ENCODE measurements at regions not wholly inside any gene's neighbourhood (a gene's known extent, or its start where the extent isn't known, plus 50 kb on each side); places are given as distances from the start of the nearest gene placed in this dataset.
A peak's percentile ranks its signal among the peaks of the same experiment; 100 is the strongest.

DNA sequence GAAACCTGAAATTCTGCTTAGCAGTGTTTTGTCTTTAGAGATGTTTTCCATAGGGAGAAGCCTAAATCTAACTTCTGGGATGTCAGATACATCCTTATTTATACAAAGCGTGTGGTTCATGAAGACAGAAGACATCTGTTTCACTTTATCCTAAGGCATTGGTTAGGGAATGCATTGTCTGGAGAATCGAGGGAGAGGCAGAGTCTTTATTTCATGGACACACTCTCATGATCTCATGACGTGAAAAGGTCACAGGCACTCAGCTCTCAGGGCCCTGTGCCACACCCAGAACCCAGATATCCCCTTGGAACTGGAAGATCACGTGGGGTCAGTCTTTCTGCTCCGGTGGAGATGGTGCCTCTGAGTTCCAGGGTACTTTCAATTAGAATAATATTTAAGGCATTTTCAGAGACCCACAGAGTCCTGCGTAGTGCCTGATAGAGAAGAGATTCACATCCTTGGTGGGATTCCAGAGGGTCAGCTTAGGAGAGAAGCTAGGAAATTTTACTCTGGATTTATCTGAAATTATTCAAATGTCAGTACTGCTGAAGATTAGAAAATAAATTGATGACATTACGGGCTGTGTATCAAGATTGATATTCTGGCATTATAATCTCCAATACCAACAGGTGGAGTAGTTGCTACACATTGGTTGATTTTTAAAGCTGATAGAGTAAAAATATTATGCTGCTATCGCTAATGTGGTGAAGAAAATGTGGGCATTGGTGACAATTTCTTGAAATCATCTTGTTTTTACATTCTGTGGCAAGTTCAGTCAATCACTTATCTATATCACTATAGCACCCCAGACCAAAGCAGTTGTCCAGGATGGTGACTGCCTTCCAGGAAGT lies 378.3 kb downstream of the MTRR start:
- no peak for DNase-seq

- DNase-seq: no peak
These were observed 384.4 kb downstream of the MTRR start for GRCh38 chr5:8253376-8253775.

- DNase-seq: no peak
These were observed 385.7 kb downstream of the MTRR start for GRCh38 chr5:8254674-8255073.

- DNase-seq: no peak
These were observed 389.9 kb downstream of the MTRR start for GRCh38 chr5:8258801-8259200.

DNA sequence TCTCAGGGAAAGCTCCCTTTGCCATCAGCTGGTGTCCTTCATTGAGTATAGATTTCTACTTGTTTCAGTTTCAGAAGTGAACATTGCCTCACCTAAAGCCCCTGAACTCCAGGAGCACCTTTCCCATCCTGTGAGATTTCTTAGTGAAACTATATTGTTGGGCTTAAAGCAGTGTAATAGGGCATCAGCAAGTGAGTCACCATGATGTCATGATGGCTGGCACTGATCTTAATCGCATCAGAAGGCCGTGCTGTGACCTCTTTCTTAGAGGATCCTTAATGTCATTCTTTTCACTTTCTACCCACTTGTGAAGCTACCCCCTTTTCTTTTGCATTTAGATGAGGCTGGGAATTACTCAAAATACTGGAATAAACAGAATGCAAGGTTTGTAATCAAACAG lies 401.3 kb downstream of the MTRR start:
- no peak for DNase-seq

DNA sequence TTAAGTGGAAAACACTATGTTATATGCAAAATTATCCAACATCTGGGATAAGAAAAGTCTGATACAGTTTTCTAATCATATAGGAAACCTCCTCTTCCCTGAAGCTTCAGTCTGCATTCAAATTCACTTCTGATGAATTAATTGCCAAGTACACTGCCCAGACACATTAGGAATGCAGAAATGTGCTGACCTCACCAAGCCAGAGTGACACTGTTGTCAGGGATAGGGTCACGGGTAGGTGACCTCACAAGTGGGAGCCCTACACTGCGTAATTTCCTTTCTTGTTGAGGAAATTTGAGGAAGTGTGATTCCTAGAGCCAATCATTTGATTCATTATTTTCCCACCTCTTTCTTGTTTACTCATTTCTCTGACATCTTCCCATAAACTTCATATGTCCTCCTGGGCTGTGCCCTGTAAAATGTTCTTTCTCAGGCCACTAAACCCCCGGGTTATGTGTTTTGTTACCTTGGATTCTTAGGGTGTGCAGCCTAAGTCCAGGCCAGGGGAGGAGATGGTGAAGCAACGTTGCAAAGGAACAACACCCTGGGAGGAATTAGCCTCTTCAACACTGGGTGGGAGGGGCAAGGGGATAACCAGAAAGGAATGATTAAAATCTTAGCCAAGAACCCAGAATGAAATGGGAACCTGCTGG lies 411.9 kb downstream of the MTRR start:
- DNase-seq: no peak

DNA sequence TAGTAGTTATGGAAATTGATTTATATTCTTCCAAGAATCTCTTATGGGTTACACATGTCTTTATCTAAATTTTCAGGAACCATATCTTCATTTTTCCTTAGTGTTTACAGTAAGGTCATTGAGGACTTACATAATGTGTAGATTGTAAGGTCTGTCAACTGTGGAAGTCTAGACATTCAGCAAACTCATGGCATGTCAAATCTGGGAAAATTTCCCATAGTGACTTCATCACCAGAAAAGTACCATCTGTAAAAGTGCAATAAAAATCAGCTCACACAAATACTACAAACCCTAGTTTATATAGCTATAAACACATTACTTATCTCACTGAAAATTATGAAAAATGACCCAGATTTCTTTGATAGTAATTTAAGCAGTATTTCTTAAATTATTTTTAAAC lies 419.4 kb downstream of the MTRR start:
- DNase-seq: no peak

GRCh38 chr5:8288897-8289516 lies 420.1 kb downstream of the MTRR start:
- DNase-seq: no peak

- no peak for DNase-seq
These were observed 420.8 kb downstream of the MTRR start for GRCh38 chr5:8289779-8290178.

DNA sequence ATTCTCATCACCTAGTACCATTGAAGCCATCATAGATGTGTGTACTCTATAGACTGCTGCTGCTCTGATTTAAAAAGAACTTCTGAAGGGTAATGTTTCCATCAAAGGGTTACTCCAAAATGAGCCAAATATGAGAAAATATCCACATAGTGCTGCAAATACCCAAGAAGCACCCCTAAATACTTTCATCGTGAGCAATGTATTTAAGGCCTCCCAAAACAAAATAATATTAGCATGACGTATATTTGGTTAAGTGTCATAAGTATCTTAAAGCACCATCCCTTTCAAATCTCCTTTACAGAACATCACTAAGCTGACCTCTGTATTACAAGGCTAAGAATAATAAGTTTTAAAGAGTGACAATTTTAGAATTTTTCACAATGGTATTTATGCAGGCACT lies 421.8 kb downstream of the MTRR start:
- DNase-seq: no peak

GRCh38 chr5:8291641-8292040 lies 422.7 kb downstream of the MTRR start:
- no peak for DNase-seq

DNA sequence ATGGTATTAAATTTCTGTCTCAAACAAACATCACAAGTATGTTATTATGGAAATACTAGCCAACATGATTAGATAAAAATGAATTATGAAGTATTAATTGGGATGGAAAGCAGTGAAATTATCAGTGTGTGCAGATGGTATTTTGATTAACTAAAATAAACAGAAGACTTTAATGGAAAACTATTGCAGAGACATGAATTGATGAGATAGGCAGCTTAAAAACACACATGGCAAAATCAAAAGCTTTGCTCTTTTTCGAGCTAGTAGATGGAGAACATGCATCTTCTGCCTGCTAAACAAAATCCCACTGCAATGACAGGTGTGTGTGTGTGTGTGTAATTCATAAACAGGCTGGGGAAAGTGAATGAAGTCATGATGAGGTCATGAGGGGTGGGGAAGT lies 426.2 kb downstream of the MTRR start:
- DNase-seq: no peak

DNA sequence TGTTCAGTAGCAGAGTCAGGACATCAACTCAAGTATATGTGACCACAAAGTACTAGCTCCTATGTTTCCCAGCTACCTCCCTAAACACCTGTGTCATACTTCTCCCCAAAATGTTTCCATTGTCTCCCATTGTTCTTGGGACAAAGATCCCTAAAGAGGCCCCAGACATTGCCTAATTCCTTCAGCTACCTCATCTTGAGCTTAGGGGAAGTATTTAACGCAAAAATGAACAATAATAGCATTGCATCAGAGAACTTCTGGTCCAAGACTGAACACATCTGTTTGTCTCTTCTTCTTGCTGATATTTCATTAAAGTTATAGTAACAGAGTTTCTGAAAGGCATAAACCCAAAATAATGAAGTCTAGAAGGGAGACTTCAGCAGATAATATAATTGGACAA lies 430.8 kb downstream of the MTRR start:
- no peak for DNase-seq

- DNase-seq: no peak
These were observed 435.4 kb downstream of the MTRR start for GRCh38 chr5:8304341-8304740.

- DNase-seq: no peak
These were observed 437.4 kb downstream of the MTRR start for GRCh38 chr5:8306288-8306896.

DNA sequence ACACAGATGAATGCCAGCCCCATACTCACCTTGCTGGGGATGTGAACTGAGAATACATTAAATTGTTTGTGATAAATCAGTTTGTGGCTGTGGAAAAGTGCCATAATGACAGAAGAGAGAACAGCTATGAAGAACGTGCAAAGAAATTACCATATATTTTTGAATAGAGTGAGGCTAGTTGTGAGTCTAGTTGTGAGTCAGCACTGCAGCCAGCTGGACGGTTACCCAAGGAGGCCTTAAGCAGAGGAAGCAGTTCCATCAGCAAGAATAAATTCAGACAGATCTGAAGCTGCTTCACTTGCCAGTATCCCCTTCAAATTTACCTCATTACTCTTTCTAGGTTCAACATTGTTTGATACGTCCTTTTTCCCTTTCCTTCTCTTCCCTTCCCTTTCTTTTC lies 446.0 kb downstream of the MTRR start:
- no peak for DNase-seq

- peak; percentile 3 for DNase-seq
These were observed 447.8 kb downstream of the MTRR start for GRCh38 chr5:8316608-8317280.

- no peak for DNase-seq
These were observed 448.4 kb downstream of the MTRR start for GRCh38 chr5:8317335-8317734.

- DNase-seq: no peak
These were observed 451.3 kb downstream of the MTRR start for GRCh38 chr5:8320244-8320643.

DNA sequence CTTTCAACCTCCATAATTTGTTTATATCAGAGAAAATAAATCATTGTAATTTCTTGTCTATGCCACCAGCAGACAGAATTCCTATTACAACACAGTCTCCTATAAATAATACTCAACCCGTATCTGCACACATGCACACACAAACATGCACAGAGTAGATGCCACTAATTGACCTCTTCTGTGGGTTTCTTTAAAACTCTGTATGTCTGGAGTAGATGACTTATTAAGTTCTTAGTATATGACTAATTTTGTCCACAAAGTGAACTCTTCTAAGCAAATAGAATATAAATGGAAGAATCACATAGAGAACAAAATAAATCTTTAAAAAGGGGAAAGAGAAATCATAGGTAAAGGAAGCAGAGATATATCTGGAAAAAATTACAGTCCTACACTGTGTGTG lies 452.3 kb downstream of the MTRR start:
- no peak for DNase-seq

- no peak for DNase-seq
These were observed 453.5 kb downstream of the MTRR start for GRCh38 chr5:8322484-8322883.

DNA sequence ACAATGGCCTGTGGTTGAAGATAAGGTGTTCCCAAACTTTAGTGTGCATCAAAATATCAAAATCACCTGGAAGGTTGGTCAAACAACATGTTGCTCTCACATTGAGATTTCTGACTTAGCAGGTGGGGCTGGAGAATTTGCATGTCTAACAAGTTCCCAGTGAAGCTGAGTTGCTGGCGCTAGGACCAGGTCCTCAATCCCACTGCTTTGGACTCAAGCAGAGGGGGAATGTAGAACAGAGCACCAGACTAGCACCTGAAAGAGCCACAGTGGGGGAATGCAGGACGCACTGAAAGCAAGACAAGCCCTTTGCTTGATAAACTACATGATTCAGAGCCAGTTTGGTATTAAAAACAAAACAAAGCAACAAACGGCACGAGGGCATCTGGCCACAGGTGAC lies 458.1 kb downstream of the MTRR start:
- DNase-seq: no peak

DNA sequence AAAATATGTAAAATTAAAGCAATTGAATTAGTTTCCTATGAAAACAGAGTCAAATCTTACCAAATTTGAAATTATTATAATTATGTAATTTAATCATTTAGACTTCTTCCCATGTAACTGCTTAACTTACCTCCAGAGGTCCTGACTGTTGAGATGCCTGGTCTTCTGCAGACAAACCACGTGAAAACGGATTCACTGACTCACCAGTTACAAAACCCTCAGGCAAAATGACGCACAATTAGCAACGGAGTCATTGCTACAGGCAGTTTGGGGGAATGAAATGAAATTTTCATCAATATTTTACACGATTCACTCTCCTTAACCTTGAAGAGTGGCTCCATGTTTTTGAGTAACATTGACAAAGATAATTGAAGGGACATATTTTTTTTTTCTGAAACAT lies 460.8 kb downstream of the MTRR start:
- no peak for DNase-seq
